GM10248 (cell line): ENCODE measurements at regions not wholly inside any gene's neighbourhood (a gene's known extent, or its start where the extent isn't known, plus 50 kb on each side); places are given as distances from the start of the nearest gene placed in this dataset.
"Not testable (repeated sequence)": the region's sequence is repeated elsewhere in the genome, so short reads cannot be mapped to it uniquely, and the experiment has no call there.

Experiments used
- CTCF ChIA-PET: fragments of 300-600 bp; sonication (Branson Sonifier 250); formaldehyde crosslinking; extraction: SDS; loops from one replicate; lab custom pipeline; 2021; ENCODE audit warnings: antibody characterized with exemption; lab: Yijun Ruan, JAX
- POLR2A ChIA-PET: fragments of 350-650 bp; sonication (Branson Sonifier 250); formaldehyde crosslinking; extraction: SDS; loops from one replicate; lab custom pipeline; 2020; ENCODE audit warnings: antibody characterized with exemption; lab: Yijun Ruan, JAX
- DNase-seq: peaks from one replicate; pipeline ENCODE4 v3.0.0; 2012; ENCODE audit errors: extremely low spot score
- TF ChIP-seq, protein P1 (sequence below): IDR thresholded peaks from 2 replicates; pipeline ENCODE4 v1.5.1; 2012; ENCODE audit warnings: mild to moderate bottlenecking, low read depth; ENCODE audit errors: extremely low read depth, missing control alignments, control extremely low read depth

DNA sequence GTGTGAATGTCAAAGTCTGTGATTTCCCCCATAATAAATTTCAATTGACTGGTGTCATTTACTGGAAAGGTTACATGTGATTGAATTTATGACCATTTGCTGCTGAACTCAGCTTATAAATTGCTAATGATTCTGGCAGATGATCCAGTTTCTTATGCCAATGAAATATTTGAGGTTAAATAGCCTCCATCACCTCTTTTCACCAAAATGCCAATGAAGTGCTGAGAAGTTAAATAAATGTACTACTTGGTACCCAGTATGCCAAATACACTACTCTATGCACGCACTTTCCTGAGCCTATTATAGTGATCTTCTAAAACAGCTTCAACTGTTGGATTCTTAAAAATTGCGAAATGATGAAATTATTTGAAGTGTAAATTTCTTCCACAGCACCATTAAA, 741.4 kb downstream of the PLA2G4A start:
- DNase-seq = no peak
- ChIA-PET POLR2A (no interaction called here), CTCF (interaction anchor here (1.4 kb wide), 1 partner anchor 14 kb away, joined by 3 read pairs; no protein-coding TSS in a partner anchor)
- TF ChIP-seq, protein P1, sequence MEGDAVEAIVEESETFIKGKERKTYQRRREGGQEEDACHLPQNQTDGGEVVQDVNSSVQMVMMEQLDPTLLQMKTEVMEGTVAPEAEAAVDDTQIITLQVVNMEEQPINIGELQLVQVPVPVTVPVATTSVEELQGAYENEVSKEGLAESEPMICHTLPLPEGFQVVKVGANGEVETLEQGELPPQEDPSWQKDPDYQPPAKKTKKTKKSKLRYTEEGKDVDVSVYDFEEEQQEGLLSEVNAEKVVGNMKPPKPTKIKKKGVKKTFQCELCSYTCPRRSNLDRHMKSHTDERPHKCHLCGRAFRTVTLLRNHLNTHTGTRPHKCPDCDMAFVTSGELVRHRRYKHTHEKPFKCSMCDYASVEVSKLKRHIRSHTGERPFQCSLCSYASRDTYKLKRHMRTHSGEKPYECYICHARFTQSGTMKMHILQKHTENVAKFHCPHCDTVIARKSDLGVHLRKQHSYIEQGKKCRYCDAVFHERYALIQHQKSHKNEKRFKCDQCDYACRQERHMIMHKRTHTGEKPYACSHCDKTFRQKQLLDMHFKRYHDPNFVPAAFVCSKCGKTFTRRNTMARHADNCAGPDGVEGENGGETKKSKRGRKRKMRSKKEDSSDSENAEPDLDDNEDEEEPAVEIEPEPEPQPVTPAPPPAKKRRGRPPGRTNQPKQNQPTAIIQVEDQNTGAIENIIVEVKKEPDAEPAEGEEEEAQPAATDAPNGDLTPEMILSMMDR = no peak

DNA sequence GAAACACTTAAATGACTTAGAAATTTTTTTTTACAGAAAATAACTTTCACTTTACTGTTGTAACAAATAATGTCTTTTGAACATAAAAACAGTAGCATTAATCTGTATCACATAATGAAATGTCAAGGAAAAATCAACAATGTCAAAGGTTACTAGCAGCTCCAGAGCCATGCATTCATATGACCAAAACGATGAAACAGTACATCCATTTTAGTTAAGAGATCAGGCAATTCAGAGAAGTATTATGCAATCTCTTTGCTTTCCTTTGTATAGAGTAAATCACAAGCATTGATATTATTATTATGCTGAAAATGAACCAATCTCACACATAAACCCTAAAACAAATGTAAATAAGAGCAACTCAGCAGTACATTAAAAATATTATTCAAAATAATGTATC, 748.9 kb downstream of the PLA2G4A start:
- CTCF ChIA-PET = no interaction called here
- TF ChIP-seq, protein P1 = no peak
- POLR2A ChIA-PET = no interaction called here
- DNase-seq = no peak

- TF ChIP-seq, protein P1 = no peak
- POLR2A ChIA-PET = no interaction called here
- CTCF ChIA-PET = no interaction called here
- no peak for DNase-seq
These were observed 760.2 kb downstream of the PLA2G4A start for GRCh38 chr1:187588917-187589316.

GRCh38 chr1:187605736-187606135, 777.0 kb downstream of the PLA2G4A start:
- CTCF ChIA-PET = interaction anchor here (1.2 kb wide), 1 partner anchor 16 kb away, joined by 3 read pairs; no protein-coding TSS in a partner anchor
- TF ChIP-seq, protein P1 = no peak
- DNase-seq = no peak
- POLR2A ChIA-PET = no interaction called here

GRCh38 chr1:187615853-187616735, 787.3 kb downstream of the PLA2G4A start:
- POLR2A ChIA-PET, DNase-seq, CTCF ChIA-PET: not testable (repeated sequence)

- DNase-seq, POLR2A ChIA-PET, CTCF ChIA-PET: not testable (repeated sequence)
These were observed 788.1 kb downstream of the PLA2G4A start for GRCh38 chr1:187616830-187617229.

- TF ChIP-seq, protein P1 = no peak
- ChIA-PET CTCF (no interaction called here), POLR2A (no interaction called here)
- no peak for DNase-seq
These were observed 789.0 kb downstream of the PLA2G4A start for GRCh38 chr1:187617776-187618175.
